GM19438 (cell line): ENCODE measurements at regions not wholly inside any gene's neighbourhood (a gene's known extent, or its start where the extent isn't known, plus 50 kb on each side); places are given as distances from the start of the nearest gene placed in this dataset.

Source experiments
- ATAC-seq: cut with Tn5 transposase; IDR thresholded peaks from one replicate; pipeline ENCODE4 v1.9.1; 2021; ENCODE audit warnings: low read depth; ENCODE audit not compliant: unreplicated experiment

DNA sequence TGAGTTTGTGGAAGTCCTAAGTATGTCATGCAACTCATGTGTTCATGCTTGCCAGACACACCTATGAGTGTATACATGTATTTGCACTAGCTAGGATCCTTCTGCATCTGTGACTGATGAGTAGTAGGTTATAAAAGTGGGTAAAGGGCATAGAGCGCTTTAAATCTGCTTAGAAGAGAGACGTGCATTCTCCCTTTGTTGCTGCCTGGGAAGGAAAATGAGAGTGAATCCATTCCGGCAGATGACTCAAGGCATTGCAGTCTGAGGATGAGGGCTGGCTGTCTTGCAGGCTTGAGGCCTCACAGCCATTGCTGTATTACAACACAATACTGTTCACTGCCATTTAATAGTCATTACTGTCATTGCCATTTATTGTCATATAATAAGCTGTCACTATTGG lies 120.8 kb upstream of the UMPS start:
- no peak for ATAC-seq

DNA sequence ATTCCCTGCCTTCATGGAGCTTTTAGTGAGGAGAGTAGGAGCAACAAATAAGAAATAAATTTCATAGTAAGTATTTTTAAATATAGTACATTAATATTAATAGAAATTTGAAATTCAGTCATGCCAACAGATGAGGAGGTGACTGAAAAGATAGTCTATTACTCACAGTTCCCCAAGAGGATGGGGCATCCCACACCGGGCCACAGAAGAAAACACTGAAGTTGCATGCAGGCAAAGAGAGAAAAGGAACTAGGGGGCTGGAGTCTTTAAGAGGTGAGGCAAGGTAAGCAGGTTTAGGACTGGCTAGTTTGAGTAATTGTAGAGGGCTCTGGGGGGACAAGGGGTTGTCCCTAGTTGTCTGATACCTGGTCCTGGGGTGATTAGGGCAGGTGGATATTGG lies 120.1 kb upstream of the UMPS start:
- no peak for ATAC-seq

DNA sequence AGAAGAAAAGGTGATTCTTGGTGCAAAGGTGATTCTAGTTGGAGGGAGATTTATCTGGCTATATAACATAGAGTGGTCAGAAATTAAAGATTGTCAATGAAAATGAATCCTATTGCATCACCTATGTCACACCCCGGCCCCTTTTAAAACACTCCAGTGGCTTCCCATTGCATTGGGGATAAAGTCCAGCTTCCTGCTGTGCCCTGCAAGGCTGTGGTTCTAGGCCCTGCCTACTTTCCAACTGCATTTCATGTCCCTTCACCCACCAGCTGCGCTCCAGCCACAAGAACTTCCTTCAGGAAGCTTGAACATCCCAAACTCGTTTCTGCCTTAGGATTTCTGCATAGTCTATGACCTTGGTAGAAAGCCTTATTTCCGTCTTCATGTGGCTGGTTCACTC lies 118.7 kb upstream of the UMPS start:
- ATAC-seq: no peak

DNA sequence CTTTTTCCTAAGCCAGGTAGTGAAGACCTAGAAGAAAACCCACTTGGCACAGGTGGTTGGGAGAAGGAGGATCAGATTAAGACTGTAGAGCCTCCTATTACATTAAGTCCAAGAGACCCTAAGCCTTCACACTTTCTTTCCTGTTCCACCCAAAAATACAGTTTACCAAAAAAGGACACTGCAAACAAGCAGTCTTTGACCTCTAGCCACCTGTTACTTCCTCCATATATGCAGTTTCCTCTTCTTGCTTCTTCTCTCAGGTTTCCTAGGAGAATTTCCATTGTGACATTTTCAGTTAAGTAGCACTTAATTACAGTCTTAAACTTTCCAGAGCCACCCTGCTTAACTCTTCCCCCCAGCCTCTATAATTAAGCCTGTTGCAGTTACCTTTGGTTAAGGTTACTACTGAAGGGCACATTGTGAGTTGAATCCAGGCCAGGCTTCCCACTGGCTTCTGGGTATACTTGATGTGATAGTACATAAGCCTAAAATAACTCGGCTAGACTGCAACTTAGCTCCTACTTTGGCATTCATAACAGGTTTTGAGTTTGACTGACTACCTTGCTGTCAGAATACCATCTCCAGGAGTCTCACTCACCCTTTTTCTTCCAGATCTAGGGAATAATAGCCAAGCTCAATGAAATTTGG lies 114.2 kb upstream of the UMPS start:
- ATAC-seq: no peak

DNA sequence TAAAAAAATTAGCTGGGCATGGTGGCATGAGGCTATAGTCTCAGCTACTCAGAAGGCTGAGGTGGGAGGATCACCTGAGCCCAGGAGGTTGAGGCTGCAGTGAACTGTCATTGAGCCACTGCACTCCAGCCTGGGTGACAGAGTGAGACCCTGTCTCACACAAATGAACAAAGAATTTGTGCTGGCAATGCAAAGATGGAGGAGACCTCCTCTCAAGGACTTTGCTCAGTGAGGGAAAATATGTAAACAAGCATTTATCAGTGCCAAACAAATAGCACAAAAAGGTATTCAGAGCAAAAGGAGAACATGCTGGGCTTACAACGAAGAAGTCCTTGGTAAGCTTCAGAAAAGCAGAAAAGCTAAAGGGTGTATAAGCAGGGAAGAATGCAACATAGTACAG lies 113.1 kb upstream of the UMPS start:
- ATAC-seq: no peak

DNA sequence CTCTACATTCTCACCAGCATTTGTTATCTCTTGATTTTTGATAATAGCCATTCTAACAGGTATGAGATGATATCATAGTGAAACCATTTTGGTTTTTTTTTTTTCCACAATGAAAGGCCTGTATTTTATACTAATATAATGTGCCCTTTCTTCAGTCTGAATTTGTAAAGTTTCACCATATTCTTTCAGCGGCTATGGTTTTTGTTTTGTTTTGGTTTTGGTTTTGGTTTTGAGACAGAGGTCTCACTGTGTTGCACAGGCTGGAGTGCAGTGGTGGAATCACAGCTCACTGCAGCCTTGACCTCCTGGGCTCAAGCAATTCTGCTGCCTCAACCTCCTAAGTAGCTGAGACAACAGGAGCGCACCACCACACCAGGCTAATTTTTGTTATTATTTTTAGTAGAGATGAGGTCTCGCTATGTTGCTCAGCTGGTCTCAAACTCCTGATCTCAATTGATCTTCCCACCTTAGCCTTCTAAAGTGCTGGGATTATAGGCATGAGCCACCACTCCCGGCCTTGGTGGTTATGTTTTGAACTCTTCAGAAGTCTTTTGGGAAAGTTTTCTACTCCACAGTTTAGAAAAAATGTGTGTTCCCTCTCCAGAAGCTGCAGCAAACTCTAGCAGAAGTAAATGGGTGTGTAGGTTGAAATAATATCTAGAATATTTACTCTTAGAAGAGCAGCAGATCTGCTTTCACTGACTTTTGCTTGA lies 110.2 kb upstream of the UMPS start:
- ATAC-seq: no peak

DNA sequence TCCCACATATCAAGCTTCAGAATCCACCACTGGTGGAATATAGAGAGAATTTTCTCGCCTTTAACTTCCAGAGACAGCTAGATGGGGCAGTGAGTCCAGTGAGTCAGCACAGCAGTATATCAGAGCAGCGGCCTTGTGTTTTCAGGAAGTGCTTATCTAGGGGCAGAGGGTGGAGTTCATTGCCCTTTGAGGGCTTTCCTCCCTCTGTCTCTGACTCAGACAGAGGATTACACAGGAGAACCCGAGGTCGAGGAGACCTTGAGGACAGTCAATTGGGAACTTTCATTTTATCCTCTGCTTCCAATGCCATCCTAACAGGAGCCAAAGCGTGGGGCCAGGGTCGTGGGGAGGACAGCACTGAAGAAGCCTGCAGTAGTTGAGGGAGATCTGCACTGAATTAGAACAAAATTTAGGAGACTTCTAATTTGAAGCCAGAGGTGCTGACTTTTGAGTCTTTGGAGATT lies 109.6 kb upstream of the UMPS start:
- ATAC-seq: no peak

DNA sequence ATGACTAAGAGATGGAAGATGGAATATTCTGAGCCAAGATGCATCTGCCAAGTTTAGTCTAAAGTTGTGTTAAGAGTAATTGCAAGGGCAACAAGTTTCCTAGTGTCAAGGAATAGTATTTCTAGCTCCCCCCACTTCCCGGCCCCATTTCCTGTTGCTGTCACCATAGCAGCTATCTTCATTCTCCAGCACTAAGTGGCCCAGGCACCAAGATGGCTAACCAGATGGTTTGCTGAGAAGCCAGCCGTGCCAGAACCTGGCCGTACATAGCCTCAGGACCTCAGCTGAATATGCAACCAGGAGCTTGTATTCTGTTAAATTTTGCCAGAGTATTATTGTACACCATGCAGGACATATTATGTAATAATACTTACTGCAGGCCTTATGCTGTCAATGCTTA lies 108.8 kb upstream of the UMPS start:
- no peak for ATAC-seq

DNA sequence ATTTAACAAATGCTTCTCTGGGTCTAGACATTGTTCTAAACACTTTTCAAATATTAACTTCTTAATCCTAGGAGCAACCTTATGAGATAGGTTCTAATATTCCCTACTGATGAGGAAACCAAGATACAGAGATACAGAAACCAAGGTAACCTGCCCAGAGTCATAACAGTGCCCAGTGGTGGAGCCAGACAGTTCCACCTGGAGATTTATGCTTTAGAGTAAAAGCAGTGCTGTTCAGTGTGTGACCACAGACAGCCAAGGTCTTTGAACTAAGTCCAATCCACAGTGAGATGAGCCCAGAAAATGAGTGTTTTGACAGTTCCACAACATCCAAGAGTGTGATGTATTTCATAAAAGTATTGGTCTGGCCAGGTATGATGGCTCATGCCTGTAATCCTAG lies 105.2 kb upstream of the UMPS start:
- no peak for ATAC-seq

DNA sequence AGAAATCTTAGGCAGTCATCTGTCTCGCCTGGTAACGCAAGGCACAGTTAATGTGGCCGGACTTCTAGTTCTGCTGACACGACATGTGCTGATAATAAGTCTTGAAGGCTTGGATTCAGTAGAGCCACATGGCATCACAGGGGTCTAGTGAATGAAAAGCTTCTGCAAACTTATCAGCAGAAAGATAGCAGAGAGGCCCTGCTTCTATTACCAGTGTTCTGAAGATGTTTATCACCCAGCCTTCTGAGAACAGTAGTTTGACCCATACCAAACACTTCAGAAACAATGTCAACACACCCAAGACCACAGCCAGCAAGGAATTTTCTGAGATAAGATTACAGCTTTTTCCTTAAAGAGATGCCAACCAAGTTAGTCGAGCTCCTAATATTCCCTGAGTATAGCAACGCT lies 102.7 kb upstream of the UMPS start:
- no peak for ATAC-seq

DNA sequence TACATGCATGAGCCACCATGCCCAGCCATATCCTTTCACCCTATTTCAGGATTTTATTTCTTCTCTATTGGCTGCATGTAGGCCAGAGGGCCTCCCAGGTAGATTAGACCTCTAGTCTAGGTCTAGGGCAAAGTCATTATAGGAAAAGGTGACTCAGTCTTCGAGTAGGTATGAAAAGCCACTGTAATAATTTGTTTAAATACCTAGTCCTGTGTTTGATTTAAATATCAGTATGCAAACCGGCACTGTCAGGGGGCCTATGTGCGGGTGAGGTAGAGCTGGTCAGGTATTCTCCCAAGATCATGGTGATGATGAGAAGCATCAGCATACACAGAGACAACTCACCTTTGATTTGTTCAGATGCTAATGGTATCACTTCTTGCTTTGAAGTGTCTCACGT lies 101.4 kb upstream of the UMPS start:
- no peak for ATAC-seq

DNA sequence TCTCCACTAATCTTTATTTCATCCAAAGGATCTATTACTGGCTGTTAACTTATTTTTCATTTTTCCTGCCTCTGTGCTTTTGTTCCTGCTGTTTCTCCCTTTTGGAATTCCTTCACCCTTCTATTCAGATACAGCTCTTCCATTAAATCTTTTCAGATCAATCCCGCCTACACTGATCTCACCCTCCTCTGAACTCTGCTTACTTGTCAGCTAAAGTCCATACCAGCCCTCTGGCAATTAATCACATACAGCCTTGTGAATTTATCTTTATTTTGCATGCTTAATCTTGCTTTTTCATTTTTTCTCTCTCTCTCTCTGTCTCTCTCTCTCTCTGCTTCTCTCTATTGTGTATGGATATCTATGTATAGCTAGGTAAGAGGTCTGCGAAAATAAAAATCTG lies 100.8 kb upstream of the UMPS start:
- ATAC-seq: no peak

DNA sequence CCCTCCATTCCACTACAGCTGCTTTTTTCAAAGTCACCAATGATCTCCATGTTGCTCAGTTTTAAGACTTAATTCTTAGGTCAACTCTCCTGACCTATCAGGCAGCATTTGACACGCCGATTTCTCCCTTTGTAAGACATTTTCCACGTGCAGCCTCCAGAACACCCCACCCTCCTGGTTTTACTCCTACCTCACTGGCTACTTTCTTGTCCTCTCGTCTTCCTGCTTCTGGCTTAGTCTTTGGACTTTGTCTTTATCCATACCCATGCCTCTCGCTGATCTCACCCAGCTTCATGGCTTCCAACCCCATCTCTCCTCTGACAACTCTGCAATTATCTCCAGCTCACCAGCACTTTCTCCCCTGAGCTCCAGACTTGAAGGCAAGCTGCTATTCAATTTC lies 99.3 kb upstream of the UMPS start:
- ATAC-seq: no peak

DNA sequence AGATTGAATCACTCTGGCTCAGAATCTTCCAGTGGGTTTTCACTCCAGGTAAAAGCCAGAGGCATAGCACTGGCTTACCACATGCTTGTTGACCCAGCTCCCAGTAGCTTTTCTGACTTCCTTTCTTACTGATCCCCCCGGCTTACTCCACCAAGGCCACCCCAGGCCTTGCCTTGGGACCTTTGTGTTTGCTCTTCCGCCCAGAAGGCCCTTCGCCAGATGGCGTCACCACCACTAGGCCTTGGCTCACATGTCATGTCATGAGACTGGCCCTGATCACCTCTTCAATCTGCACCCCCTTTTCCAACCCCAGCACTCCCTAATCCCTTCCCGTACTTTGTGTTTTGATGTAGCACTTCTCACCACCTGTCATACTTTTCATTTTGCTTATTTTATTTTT lies 98.5 kb upstream of the UMPS start:
- no peak for ATAC-seq

DNA sequence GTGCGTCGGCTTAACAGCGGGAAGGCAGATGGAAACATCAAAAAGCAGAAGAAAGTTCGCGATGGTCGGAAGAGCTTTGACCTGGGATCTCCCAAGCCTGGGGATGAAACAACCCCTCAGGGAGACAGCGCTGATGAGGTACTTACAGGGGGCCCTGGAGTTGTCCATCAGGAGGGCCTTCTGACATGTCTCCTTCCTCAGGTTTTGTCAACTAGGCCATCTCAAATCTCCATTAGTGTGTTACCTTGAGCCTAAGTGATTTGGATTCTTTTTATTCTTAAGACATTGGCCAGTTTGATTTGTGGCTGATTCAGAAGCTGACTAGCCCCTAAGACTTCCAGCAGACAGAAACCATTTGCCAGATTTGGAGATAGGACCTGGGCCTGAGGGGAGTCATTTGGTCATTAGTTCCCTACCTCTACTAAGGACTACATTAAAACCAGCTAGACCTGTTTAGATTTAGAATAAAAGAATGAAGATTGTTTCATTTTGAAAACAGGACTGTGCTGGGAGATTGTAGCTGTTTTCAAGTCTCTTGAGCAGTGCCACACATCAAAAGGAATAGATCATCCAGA lies 97.6 kb upstream of the UMPS start:
- ATAC-seq: no peak

DNA sequence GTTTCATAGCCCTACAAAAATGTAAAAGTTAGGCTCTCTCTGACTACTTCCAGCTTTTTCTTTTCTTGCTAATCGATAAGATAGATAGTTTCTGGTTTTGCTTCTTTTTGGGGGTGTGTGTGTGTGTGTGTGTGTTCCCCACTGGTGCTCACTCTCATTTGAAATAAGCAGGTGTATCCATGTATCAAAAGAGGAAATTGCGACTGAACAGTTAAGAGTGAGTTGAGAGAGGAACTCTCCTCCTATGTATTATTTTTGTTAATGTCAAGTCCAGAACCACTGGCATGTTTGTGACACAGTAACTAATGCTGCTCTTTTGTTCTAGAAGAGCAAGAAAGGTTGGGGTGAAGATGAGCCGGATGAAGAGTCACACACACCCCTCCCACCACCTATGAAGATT lies 96.7 kb upstream of the UMPS start:
- ATAC-seq: no peak

DNA sequence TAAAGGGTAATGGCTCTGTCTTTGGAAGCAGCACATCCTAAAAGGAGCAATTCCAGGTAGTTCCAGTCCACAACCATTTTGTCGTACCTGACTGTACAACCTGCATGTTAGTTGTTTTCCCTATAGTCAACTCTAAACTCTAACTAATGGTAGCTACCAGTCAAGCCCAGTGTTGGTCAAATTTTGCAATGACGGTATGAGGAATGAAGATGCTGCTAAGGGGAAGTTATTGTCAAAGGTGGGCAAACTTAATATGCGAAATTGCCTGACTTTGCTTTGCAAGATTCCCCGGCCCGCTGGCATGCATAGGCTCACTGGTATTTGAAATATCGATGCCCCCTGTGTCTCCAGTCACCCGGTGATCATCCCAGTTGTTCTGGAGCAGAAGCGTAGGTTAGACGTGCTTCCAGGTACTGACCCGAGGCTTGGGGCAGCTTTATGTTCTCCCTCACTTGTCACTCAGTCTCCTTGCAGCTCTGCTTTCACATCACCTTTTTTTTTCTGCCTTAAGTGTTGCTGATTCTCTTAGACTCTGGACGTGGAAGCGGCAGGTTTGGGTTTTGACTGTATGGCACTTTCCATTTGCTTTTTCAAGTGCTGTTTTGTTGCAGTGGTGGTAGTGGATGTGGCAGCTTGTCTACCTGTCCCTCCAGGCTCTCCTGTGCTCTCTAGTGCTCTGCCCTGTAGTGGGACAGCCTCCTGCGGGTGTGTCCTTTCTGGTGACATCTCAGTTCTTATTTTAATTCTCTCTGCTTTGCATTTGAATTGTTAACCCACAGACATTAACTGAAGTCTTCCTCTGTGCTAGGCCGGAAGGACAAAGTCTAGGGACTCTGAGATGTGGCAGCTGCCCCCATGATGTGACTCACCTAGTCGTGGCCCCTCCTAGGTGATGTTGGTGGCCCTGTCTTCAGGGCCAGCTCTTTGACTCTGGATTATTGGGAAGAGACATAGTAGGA lies 95.8 kb upstream of the UMPS start:
- ATAC-seq: no peak

DNA sequence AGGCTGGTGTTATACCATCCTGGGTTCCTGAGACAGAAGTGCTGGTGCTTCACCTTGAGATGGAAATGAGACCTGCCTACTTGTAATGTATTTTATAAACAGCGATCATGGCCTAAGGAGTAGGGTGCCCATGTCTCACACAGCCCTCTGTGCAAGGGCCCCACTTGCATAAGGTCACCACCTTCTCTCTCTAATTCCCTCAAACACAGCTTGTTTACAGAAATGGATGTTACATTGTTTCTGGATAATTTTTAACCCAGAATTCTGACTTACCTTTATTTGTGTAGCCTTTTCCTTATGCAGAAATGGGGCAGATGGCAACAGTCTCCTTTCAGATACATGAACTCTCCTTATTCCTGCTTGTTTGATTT lies 95.1 kb upstream of the UMPS start:
- no peak for ATAC-seq

DNA sequence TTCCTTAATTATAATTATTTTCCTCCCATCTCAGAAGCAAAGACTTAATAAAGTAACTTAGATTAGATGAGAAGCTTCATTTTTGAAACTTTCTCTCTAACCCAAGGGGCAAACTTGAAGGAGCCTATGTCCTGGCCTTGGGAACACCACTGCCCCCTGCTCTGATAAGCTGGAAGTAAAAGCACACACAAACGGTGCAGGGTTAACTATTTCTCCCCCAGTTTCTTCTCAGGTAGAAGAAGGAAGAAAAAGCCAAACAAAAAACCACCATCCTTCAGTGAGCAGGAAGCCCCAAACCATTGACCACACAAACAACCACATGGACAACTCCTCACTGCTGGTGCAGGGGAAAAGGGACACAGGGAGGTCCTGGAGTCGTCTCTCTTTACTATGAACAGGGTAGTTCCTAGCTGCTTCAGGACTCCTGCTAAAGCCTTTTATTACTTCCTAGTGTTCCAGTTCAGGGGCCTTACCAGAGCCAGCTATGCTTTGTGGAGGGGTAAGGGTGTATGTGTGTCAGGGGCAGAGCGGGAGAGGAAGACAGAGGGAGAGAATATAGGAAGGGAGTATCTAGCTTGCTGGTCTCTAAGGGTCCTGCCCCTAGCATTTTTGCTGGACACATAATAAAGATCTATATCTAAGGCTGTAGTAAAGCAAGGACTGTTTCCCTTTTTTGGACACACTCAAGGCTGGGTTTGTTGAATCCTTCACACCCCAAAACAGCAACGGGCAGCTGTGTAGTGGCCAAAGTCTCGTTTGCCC lies 94.0 kb upstream of the UMPS start:
- no peak for ATAC-seq

DNA sequence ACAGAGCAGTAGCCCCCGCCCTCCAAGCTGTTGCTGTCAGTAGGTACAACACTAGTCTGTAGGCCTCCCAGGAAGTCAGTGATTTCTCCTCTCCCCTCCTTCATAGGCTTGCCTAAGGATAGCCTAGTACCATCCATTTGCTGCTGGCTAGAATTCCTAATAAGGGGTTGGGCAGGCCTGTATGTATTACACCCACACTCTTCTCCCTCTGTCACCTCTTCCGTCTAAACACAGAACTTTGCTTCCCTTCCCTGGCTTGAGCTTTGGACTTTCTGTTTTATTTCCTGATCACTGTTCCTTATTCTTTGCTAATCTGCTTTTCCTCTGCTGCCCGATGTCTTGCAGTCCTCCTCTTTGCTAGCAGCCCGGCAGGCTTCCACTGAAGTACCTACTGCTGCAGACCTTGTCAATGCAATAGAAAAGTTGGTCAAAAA lies 93.4 kb upstream of the UMPS start:
- ATAC-seq: no peak
